Brain microvascular endothelial cell (primary cell): ENCODE measurements at regions not wholly inside any gene's neighbourhood (a gene's known extent, or its start where the extent isn't known, plus 50 kb on each side); places are given as distances from the start of the nearest gene placed in this dataset.

Experiments
- DNase-seq: peaks from one replicate; pipeline ENCODE4 v3.0.0-alpha.2; 2020
- H3K27ac ChIP-seq: fragments of 250-450 bp; sonication (Bioruptor Pico); 2 replicates; pipeline ENCODE4 v1.5.1; 2020; ENCODE audit warnings: mild to moderate bottlenecking, moderate library complexity
- H3K27me3 ChIP-seq: fragments of 250-450 bp; sonication (Bioruptor Pico); replicated peaks from 2 replicates; pipeline ENCODE4 v1.5.1; 2020; ENCODE audit warnings: mild to moderate bottlenecking
- H3K36me3 ChIP-seq: fragments of 250-450 bp; sonication (Bioruptor Pico); replicated peaks from 2 replicates; pipeline ENCODE4 v1.5.1; 2020; ENCODE audit warnings: mild to moderate bottlenecking
- H3K4me3 ChIP-seq: 2 replicates; pipeline ENCODE4 v1.5.1; 2011; ENCODE audit warnings: low read depth, mild to moderate bottlenecking, control low read depth, low read length, moderate library complexity
- CTCF ChIP-seq: IDR thresholded peaks from 2 replicates; pipeline ENCODE4 v1.5.1; 2011; ENCODE audit warnings: low read depth, mild to moderate bottlenecking, moderate library complexity, low read length, control low read depth, inconsistent platforms; ENCODE audit errors: missing control alignments
- in situ Hi-C: cut with HindIII; loops from 2 replicates; pipeline ENCODE4 v1.10.0; 2017; ENCODE audit warnings: low sequenced_read_pairs, low pct_ligation_motif_present

GRCh38 chr7:136601772-136602171 lies 266.7 kb upstream of the CHRM2 start:
- TF ChIP-seq CTCF, result no peak
- no peaks in the 10 kb centered on the region for H3K27me3 ChIP-seq
- H3K36me3 ChIP-seq, result no peaks in the 10 kb centered on the region
- H3K4me3 ChIP-seq, result no peak overlapping the region
- no peak overlapping the region for H3K27ac ChIP-seq
- in situ Hi-C loops, result no loop called here
- DNase-seq, result no peak

- H3K27me3 ChIP-seq, result no peaks in the 10 kb centered on the region
- DNase-seq, result no peak
- H3K36me3 ChIP-seq, result no peaks in the 10 kb centered on the region
- no peak overlapping the region for H3K4me3 ChIP-seq
- no peak for TF ChIP-seq CTCF
- no peak overlapping the region for H3K27ac ChIP-seq
- in situ Hi-C loops, result no loop called here
Measured at GRCh38 chr7:136600475-136600874, 268.0 kb upstream of the CHRM2 start.

GRCh38 chr7:136594739-136595144 lies 273.7 kb upstream of the CHRM2 start:
- TF ChIP-seq CTCF, result no peak
- H3K27ac ChIP-seq, result no peak overlapping the region
- in situ Hi-C loops, result no loop called here
- no peak overlapping the region for H3K4me3 ChIP-seq
- H3K27me3 ChIP-seq, result no peaks in the 10 kb centered on the region
- DNase-seq, result no peak
- H3K36me3 ChIP-seq, result no peaks in the 10 kb centered on the region

GRCh38 chr7:136588216-136588615 lies 280.2 kb upstream of the CHRM2 start:
- TF ChIP-seq CTCF, result no peak
- H3K36me3 ChIP-seq, result no peaks in the 10 kb centered on the region
- DNase-seq, result no peak
- H3K4me3 ChIP-seq, result no peak overlapping the region
- H3K27me3 ChIP-seq, result no peaks in the 10 kb centered on the region
- in situ Hi-C loops, result no loop called here
- H3K27ac ChIP-seq, result no peak overlapping the region

GRCh38 chr7:136585954-136586670 lies 282.3 kb upstream of the CHRM2 start:
- no peak overlapping the region for H3K27ac ChIP-seq
- no peaks in the 10 kb centered on the region for H3K36me3 ChIP-seq
- no peak overlapping the region for H3K4me3 ChIP-seq
- no peak for DNase-seq
- TF ChIP-seq CTCF, result no peak
- H3K27me3 ChIP-seq, result no peaks in the 10 kb centered on the region
- in situ Hi-C loops, result no loop called here

- no peak overlapping the region for H3K4me3 ChIP-seq
- no peak for DNase-seq
- in situ Hi-C loops, result no loop called here
- no peaks in the 10 kb centered on the region for H3K27me3 ChIP-seq
- H3K36me3 ChIP-seq, result no peaks in the 10 kb centered on the region
- no peak for TF ChIP-seq CTCF
- no peak overlapping the region for H3K27ac ChIP-seq
Measured at GRCh38 chr7:136566491-136566890, 302.0 kb upstream of the CHRM2 start.
